ENCODE measurements at regions not wholly inside any gene's neighbourhood (a gene's known extent, or its start where the extent isn't known, plus 50 kb on each side); places are given as distances from the start of the nearest gene placed in this dataset.

DNA sequence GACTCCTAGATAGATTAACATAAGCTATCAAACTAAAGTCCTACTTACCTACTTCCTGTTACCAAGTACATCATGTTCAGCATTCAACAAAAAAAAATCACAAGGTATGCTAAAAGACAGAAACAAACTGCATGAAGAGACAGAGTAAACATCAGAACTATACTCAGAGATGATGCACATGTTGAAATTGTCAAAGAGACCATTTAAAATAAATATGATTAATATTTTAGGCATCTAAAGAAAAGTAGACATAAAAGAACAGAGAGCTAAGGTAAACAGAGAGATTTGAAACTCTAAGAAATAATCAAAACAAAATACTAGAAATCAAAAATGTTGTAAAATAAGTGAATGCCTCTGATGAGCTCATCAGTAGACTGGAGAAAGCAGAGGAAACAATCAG lies 224.8 kb upstream of the STAC start:
- no peak for DNase-seq (ENCODE audit: extremely low spot score, unreplicated experiment)
- Mint-ChIP-seq H3K27ac (ENCODE audit: unreplicated experiment) (no peak overlapping the region), H3K4me1 (ENCODE audit: unreplicated experiment) (no peaks in the 10 kb centered on the region), H3K9me3 (ENCODE audit: unreplicated experiment) (no peaks in the 10 kb centered on the region), H3K4me3 (ENCODE audit: unreplicated experiment) (no peak overlapping the region), H3K36me3 (ENCODE audit: unreplicated experiment) (no peaks in the 10 kb centered on the region), H3K27me3 (ENCODE audit: unreplicated experiment) (peaks cover 3% of the 10 kb centered on the region)
- no peak for TF ChIP-seq CTCF (IDR thresholded peaks at IDR 0.05)

DNA sequence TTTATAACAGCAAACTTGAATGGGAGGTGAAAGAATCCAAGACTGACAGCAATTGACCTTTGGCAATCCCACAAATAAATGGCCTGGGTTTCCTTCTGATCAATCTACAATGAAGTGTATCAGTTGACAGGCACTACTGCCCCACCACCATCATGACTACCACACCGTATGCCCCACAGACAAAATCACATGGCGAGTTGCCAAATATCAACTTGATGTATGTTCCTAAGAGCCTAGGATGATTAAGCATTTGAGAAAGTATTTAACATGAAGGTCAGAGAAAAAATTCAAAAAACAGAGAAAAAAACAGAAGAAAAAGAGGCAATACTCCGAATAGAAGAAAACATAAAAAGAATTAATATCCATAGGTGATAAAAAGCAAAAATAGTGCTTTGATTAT lies 215.9 kb upstream of the STAC start:
- Mint-ChIP-seq H3K4me3 (ENCODE audit: unreplicated experiment) (no peak overlapping the region), H3K9me3 (ENCODE audit: unreplicated experiment) (no peaks in the 10 kb centered on the region), H3K27me3 (ENCODE audit: unreplicated experiment) (no peaks in the 10 kb centered on the region), H3K4me1 (ENCODE audit: unreplicated experiment) (no peaks in the 10 kb centered on the region), H3K27ac (ENCODE audit: unreplicated experiment) (no peak overlapping the region), H3K36me3 (ENCODE audit: unreplicated experiment) (no peaks in the 10 kb centered on the region)
- no peak for DNase-seq (ENCODE audit: extremely low spot score, unreplicated experiment)
- TF ChIP-seq CTCF (IDR thresholded peaks at IDR 0.05) = no peak

DNA sequence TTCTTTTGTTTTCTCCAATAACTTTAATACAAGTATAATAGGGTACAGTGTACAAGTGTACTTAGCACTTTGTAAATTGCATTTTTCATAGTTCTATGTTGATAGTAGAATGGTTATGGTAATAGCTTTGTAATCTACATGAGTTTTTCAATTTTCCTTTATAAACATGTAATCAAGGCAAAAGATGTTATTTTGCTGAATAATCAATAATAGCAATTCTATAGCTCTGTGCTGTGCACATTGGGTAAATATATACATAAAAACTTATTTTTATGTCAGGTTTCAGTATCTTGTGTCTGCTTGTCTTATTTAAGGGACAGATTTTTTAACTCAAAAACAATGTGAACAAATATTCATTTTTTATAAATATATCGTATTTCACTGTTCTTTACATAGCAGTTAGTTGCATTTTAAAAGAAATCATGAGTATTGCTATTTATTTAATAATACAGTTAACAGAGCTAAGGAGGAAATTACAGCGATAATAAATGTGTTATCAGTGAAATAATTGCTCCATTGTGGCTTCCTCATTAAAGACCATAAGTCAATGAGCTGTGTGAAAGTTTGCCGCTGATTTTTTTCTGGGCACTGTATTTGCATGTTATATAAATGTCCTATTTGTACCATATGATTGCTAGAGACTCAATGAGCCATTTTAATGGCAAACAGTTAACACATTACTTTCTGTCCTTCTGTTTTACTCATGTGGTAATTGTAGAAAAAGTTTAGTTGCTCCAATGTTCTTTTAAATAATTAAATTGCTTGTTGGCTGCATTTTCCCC lies 214.6 kb upstream of the STAC start:
- Mint-ChIP-seq H3K36me3 (ENCODE audit: unreplicated experiment) (no peaks in the 10 kb centered on the region), H3K4me3 (ENCODE audit: unreplicated experiment) (no peak overlapping the region), H3K27me3 (ENCODE audit: unreplicated experiment) (no peaks in the 10 kb centered on the region), H3K27ac (ENCODE audit: unreplicated experiment) (no peak overlapping the region), H3K4me1 (ENCODE audit: unreplicated experiment) (no peaks in the 10 kb centered on the region), H3K9me3 (ENCODE audit: unreplicated experiment) (no peaks in the 10 kb centered on the region)
- no peak for DNase-seq (ENCODE audit: extremely low spot score, unreplicated experiment)
- TF ChIP-seq CTCF (IDR thresholded peaks at IDR 0.05) = no peak

DNA sequence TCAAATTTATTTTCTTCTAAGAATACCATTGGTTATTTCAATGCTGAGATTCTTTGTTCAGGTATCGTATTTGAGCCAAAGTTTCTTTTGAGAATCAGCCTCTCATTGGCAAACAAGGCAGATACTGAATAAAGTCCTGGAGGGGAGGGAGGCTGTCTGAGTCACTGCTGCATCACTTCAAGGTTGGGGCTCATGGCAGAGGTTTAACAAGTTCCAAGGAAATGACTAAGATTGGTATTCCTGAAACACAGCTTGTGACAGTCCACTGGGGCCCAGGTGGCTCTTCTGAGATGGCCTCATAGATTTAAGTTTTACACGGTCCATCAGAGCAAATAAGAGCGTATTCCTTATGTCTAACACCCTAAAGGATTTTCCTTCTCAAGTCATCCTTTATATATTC lies 213.8 kb upstream of the STAC start:
- no peak overlapping the region for H3K27ac Mint-ChIP-seq (ENCODE audit: unreplicated experiment)
- H3K4me1 Mint-ChIP-seq (ENCODE audit: unreplicated experiment) = no peaks in the 10 kb centered on the region
- no peaks in the 10 kb centered on the region for H3K27me3 Mint-ChIP-seq (ENCODE audit: unreplicated experiment)
- H3K36me3 Mint-ChIP-seq (ENCODE audit: unreplicated experiment) = no peaks in the 10 kb centered on the region
- H3K9me3 Mint-ChIP-seq (ENCODE audit: unreplicated experiment) = no peaks in the 10 kb centered on the region
- no peak for TF ChIP-seq CTCF (IDR thresholded peaks at IDR 0.05)
- no peak overlapping the region for H3K4me3 Mint-ChIP-seq (ENCODE audit: unreplicated experiment)
- no peak for DNase-seq (ENCODE audit: extremely low spot score, unreplicated experiment)

DNA sequence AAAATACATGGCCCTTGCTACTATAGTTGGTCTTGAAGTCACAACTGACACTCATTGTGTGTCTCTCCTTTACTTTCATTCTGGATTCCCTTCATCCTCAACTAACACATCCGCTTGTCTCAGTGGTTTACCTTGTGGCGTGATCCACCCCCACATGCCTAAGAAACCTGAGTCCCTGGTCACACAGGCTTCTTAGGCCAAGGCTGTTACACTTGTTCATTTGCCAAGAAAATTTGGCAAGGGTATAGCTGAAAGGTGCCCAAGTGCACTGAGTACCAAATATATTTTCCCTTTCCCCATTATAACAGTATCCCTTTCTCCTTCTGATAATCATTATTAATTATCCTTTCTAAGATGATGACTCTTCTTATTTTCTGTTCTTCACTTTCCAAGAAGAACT lies 207.6 kb upstream of the STAC start:
- H3K27ac Mint-ChIP-seq (ENCODE audit: unreplicated experiment) = no peak overlapping the region
- no peak for DNase-seq (ENCODE audit: extremely low spot score, unreplicated experiment)
- H3K4me1 Mint-ChIP-seq (ENCODE audit: unreplicated experiment) = no peaks in the 10 kb centered on the region
- TF ChIP-seq CTCF (IDR thresholded peaks at IDR 0.05) = no peak
- H3K27me3 Mint-ChIP-seq (ENCODE audit: unreplicated experiment) = no peaks in the 10 kb centered on the region
- H3K36me3 Mint-ChIP-seq (ENCODE audit: unreplicated experiment) = no peaks in the 10 kb centered on the region
- no peak overlapping the region for H3K4me3 Mint-ChIP-seq (ENCODE audit: unreplicated experiment)
- H3K9me3 Mint-ChIP-seq (ENCODE audit: unreplicated experiment) = no peaks in the 10 kb centered on the region
